HG02678 (cell line): ENCODE measurements at regions not wholly inside any gene's neighbourhood (a gene's known extent, or its start where the extent isn't known, plus 50 kb on each side); places are given as distances from the start of the nearest gene placed in this dataset.

Source experiments
- ATAC-seq: cut with Tn5 transposase; IDR thresholded peaks from one replicate; pipeline ENCODE4 v1.9.1; 2021; ENCODE audit warnings: mild to moderate bottlenecking, moderate library complexity; ENCODE audit not compliant: unreplicated experiment

GRCh38 chr6:165883851-165884640 is 221.0 kb upstream of the PDE10A start:
- ATAC-seq = no peak

GRCh38 chr6:165881806-165882205 is 218.8 kb upstream of the PDE10A start:
- no peak for ATAC-seq

GRCh38 chr6:165880686-165881085 is 217.6 kb upstream of the PDE10A start:
- ATAC-seq = no peak

GRCh38 chr6:165877773-165878172 is 214.7 kb upstream of the PDE10A start:
- ATAC-seq = no peak

- ATAC-seq = no peak
These were observed 214.2 kb upstream of the PDE10A start for GRCh38 chr6:165877192-165877591.

GRCh38 chr6:165876588-165876987 is 213.5 kb upstream of the PDE10A start:
- no peak for ATAC-seq

GRCh38 chr6:165875946-165876345 is 212.9 kb upstream of the PDE10A start:
- no peak for ATAC-seq

- ATAC-seq = no peak
These were observed 210.9 kb upstream of the PDE10A start for GRCh38 chr6:165873976-165874375.

- ATAC-seq = no peak
These were observed 209.8 kb upstream of the PDE10A start for GRCh38 chr6:165872811-165873210.

GRCh38 chr6:165872311-165872710 is 209.3 kb upstream of the PDE10A start:
- no peak for ATAC-seq

- no peak for ATAC-seq
These were observed 208.5 kb upstream of the PDE10A start for GRCh38 chr6:165871571-165871970.

GRCh38 chr6:165869526-165869925 is 206.5 kb upstream of the PDE10A start:
- ATAC-seq = no peak

GRCh38 chr6:165864925-165865324 is 201.9 kb upstream of the PDE10A start:
- no peak for ATAC-seq

- no peak for ATAC-seq
These were observed 201.2 kb upstream of the PDE10A start for GRCh38 chr6:165864218-165864617.

- ATAC-seq = no peak
These were observed 200.8 kb upstream of the PDE10A start for GRCh38 chr6:165863801-165864200.

- no peak for ATAC-seq
These were observed 199.8 kb upstream of the PDE10A start for GRCh38 chr6:165862813-165863212.

- no peak for ATAC-seq
These were observed 198.2 kb upstream of the PDE10A start for GRCh38 chr6:165861226-165861625.

GRCh38 chr6:165858586-165858985 is 195.5 kb upstream of the PDE10A start:
- no peak for ATAC-seq

- no peak for ATAC-seq
These were observed 192.8 kb upstream of the PDE10A start for GRCh38 chr6:165855856-165856255.

GRCh38 chr6:165854863-165855593 is 192.0 kb upstream of the PDE10A start:
- no peak for ATAC-seq

GRCh38 chr6:165854061-165854862 is 191.2 kb upstream of the PDE10A start:
- no peak for ATAC-seq
